ENCODE measurements at regions not wholly inside any gene's neighbourhood (a gene's known extent, or its start where the extent isn't known, plus 50 kb on each side); places are given as distances from the start of the nearest gene placed in this dataset.
"Not testable (repeated sequence)": the region's sequence is repeated elsewhere in the genome, so short reads cannot be mapped to it uniquely, and the experiment has no call there.

- not testable (repeated sequence) for DNase-seq
Observed at GRCh38 chr5:166640136-166640535, 1651.3 kb upstream of the WWC1 start.

DNA sequence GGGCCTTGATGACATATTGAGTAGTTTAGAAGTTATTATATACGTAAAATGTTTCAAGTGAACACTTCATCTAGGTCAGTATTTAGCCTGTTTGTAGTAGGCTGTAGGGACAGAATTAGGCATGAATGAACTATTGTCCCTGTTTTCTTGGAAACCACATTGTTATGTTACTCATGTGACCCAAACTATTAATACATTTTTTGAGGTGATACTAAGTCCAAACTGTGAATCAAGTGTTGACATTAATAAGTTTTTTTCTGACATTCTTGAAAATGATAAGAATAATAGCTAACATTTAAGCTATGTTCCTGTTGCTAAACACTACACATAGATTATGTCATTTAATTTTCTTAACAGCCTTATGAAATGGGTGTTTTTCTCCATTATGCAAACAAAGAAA, 1642.7 kb upstream of the WWC1 start:
- no peak for DNase-seq

GRCh38 chr5:166649676-166650075, 1641.8 kb upstream of the WWC1 start:
- no peak for DNase-seq

DNA sequence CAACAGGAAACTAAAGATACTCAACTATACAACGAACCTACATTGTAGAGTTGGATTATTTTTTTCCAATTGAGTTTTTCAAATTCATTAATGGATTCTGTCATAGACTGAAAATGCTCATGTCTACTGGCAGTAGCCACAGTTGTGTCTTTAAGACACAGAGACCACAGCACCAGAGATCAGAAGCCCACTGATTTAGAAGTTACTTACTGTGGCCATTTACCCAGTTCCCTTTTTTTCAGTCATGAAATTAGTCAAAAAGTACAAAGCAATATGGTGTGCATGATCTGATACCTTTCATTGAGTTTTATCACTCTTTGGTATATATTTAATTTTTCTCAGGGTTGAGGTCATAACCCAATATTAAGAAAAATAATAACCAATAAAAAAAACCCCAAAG, 1640.2 kb upstream of the WWC1 start:
- no peak for DNase-seq

DNA sequence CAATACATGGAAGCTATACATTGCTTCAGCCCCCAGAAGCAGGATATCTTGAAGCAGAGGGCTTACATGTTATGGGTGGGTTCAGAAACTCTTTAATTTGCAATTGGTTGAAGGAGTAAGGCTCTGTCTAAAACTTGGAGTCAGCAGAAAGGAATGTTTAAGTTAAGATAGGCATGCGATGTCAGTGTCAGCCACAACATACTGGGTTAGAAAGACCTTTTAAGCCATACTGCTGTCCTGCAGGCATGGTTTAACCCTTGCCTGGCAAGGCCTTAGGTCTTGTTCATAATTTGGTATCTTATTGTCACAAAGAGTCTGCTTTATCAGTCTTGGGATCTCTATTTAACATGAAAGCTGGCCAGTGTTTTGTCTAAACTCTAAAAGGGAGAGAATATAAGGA, 1619.6 kb upstream of the WWC1 start:
- DNase-seq: no peak

- no peak for DNase-seq
Observed at GRCh38 chr5:166672431-166672830, 1619.0 kb upstream of the WWC1 start.

DNA sequence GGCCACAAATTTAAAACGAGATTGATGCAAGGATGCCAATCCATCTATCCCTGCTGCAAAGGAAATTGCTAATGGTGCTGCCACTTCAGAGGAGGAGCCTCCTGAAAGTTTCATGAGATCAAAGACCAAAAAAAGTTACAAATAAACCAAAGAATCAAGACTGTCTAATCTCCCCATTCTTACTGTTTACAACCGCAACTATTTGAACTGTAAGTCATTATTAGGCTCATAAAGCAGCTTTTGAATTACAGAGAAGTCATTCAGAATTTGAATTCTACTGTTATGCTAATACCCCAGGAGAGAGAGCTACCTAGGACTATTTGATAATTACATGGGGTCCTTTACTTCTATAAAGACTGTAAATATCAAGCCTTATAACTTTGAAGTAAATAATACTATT, 1613.6 kb upstream of the WWC1 start:
- DNase-seq: no peak

GRCh38 chr5:166679331-166679730, 1612.1 kb upstream of the WWC1 start:
- DNase-seq: no peak

GRCh38 chr5:166695326-166695725, 1596.1 kb upstream of the WWC1 start:
- DNase-seq: no peak

DNA sequence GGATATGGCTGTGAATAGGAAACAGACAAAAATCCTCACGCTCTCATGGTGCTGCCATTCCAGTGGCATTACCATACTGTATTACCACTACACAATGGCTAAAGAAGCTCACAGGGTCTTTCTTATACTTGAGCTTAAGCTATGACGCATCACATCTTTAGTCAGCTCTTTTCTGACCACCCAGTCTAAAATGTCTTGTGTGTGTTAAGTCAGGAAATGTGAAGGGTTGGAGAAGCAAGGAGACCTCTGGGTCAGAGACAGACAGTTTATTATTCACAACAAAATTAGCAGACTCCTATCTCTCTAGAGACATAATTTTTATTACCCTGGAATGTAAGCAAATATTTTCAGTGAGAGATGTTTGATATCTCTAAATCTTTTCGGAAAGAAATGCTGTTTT, 1583.2 kb upstream of the WWC1 start:
- no peak for DNase-seq

DNA sequence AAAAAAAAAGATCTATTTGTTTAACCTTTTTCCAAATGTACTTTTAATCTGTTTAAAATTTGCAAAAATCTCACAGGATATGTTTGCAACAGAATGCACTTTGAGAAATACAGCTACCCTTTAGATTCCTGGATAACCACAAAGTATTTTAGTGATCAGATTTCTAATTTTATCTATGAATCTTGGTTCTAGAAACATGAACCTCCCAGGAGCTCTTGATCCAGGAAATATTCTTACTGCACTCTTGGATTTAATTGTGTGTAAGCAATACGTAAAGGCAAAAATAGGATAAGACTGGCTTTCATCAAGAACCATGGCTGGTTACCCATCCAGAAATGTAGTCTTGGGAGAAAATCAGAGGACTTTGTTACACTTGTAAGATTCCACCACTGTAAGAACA, 1581.8 kb upstream of the WWC1 start:
- no peak for DNase-seq

- DNase-seq: no peak
Observed at GRCh38 chr5:166710271-166710670, 1581.2 kb upstream of the WWC1 start.

GRCh38 chr5:166712447-166713185, 1578.8 kb upstream of the WWC1 start:
- DNase-seq: no peak

DNA sequence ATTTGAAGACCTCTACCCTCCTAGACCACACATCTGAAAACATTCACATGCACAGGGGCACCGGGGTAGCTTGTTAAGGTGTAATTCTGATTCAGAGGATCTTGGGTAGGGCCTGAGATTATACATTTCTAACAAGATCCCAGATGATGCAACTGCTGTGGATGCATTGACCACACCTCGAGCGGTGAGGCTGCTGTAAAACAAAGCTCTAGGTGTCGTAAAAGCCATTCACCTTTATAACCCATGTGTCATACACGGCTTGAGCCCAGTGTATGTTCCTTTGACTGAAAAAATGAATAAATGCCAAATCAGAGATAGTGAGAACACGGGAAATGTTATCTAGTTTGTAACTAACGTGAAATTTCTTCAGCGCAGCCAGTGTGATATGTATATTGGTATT, 1578.2 kb upstream of the WWC1 start:
- DNase-seq: no peak

GRCh38 chr5:166716856-166717492, 1574.5 kb upstream of the WWC1 start:
- DNase-seq: no peak

GRCh38 chr5:166719991-166720390, 1571.5 kb upstream of the WWC1 start:
- no peak for DNase-seq

GRCh38 chr5:166722939-166723338, 1568.5 kb upstream of the WWC1 start:
- no peak for DNase-seq

GRCh38 chr5:166724284-166724683, 1567.2 kb upstream of the WWC1 start:
- DNase-seq: no peak

GRCh38 chr5:166725593-166725992, 1565.9 kb upstream of the WWC1 start:
- no peak for DNase-seq

DNA sequence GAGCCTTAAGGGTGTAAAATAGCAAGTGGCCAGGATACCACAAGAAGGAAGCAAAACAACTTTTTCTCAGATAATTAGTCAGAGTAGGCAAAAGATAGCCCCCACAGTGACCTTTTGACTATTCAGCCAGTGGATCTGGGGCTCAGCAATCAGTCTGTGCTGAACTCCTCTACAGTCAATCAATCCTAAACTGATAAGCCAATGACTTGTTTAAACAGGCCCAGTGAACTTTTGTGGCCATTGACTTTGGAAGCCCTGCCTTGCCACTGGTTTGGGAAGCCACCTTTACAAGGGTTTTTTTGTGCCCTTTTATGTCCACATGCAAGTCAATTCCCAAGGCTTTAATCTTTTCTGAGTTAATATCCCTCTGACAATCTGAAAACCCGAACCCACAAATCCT, 1565.0 kb upstream of the WWC1 start:
- DNase-seq: no peak

GRCh38 chr5:166742951-166743350, 1548.5 kb upstream of the WWC1 start:
- not testable (repeated sequence) for DNase-seq

GRCh38 chr5:166746506-166746905, 1544.9 kb upstream of the WWC1 start:
- DNase-seq: no peak

- DNase-seq: no peak
Observed at GRCh38 chr5:166750376-166750775, 1541.1 kb upstream of the WWC1 start.

Data from amygdala (tissue), 56 donors.